ENCODE measurements at regions not wholly inside any gene's neighbourhood (a gene's known extent, or its start where the extent isn't known, plus 50 kb on each side); places are given as distances from the start of the nearest gene placed in this dataset.

DNA sequence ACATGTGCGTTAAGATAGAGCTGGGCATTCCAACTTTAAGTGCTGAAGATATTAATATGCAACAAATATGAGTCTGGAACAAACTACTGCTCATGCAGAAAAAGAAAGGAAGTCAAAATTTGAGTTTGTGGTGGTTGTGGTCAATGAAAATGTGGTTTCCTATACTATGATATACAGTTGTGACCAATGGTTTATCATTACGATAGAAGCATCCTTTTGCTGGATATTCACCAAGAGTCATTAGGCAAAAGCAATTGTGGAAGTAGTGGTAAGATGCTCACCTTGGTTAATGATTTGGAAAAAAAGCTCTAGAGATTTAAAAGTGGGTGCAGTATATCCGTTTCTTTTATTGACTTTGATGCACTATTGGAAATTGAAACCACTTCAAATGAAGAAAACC is 1007.0 kb downstream of the NR2F1-AS1 start:
- H3K9me3 Mint-ChIP-seq (ENCODE audit: unreplicated experiment): no peaks in the 10 kb centered on the region
- no peaks in the 10 kb centered on the region for H3K4me1 Mint-ChIP-seq (ENCODE audit: low read depth, unreplicated experiment)
- no peak for DNase-seq
- no peaks in the 10 kb centered on the region for H3K36me3 Mint-ChIP-seq (ENCODE audit: unreplicated experiment)
- no peaks in the 10 kb centered on the region for H3K27me3 Mint-ChIP-seq (ENCODE audit: unreplicated experiment)
- H3K27ac Mint-ChIP-seq (ENCODE audit: unreplicated experiment): no peak overlapping the region
- no peak overlapping the region for H3K4me3 Mint-ChIP-seq (ENCODE audit: unreplicated experiment)
- TF ChIP-seq, protein P1, sequence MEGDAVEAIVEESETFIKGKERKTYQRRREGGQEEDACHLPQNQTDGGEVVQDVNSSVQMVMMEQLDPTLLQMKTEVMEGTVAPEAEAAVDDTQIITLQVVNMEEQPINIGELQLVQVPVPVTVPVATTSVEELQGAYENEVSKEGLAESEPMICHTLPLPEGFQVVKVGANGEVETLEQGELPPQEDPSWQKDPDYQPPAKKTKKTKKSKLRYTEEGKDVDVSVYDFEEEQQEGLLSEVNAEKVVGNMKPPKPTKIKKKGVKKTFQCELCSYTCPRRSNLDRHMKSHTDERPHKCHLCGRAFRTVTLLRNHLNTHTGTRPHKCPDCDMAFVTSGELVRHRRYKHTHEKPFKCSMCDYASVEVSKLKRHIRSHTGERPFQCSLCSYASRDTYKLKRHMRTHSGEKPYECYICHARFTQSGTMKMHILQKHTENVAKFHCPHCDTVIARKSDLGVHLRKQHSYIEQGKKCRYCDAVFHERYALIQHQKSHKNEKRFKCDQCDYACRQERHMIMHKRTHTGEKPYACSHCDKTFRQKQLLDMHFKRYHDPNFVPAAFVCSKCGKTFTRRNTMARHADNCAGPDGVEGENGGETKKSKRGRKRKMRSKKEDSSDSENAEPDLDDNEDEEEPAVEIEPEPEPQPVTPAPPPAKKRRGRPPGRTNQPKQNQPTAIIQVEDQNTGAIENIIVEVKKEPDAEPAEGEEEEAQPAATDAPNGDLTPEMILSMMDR (IDR thresholded peaks at IDR 0.05; ENCODE audit: partially characterized antibody, unreplicated experiment): no peak

DNA sequence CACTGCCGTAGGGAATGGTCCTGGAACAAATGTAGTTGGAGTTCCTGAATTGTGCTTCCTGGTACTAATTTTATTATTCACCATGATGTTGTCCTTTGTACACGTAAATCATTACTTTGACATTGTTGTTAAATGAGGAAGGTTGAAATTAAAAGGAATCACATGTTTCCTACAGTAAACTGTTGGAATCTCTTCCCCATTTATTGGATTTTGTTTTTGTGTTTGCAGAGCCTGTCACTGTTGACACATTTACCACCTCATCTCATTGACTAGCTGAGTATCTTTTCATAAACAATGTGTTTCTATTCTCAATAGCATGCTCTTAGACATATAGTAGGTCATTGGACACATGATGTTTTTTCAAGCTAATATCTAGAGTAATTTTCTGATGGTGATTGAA is 1012.5 kb downstream of the NR2F1-AS1 start:
- no peak for DNase-seq
- Mint-ChIP-seq H3K27me3 (ENCODE audit: unreplicated experiment) (no peaks in the 10 kb centered on the region), H3K36me3 (ENCODE audit: unreplicated experiment) (no peaks in the 10 kb centered on the region), H3K9me3 (ENCODE audit: unreplicated experiment) (no peaks in the 10 kb centered on the region), H3K27ac (ENCODE audit: unreplicated experiment) (no peak overlapping the region), H3K4me1 (ENCODE audit: low read depth, unreplicated experiment) (no peaks in the 10 kb centered on the region), H3K4me3 (ENCODE audit: unreplicated experiment) (no peak overlapping the region)
- TF ChIP-seq, protein P1 (IDR thresholded peaks at IDR 0.05; ENCODE audit: partially characterized antibody, unreplicated experiment): no peak

DNA sequence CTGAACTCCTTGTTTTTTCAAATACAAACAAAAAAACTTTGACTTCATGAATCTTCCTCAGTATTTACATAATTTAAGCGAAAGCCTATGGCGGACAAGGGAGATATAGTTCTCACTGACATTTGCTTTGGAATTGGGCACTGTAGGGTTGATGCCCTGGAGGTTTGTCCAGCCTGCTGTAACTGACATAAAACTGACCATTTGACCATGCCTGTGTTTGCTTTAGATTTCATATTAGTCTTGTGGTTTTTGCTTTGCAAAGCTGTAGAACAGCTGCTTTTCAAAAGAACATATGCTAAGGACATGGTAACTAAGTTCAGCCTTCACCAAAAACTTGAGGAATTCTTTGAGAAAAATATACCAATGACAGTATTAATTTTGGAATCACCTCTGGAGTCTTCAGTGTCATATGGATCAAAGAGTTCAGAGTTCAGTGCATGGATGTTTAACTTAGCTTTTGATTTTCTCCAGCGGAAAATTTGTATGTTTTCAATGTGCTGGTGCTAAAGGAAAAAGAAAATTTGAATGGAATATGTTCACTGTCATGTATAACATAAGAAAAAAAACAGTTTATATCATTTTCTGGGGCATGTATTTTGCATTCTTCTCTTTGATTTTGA is 1013.1 kb downstream of the NR2F1-AS1 start:
- H3K4me3 Mint-ChIP-seq (ENCODE audit: unreplicated experiment): no peak overlapping the region
- H3K36me3 Mint-ChIP-seq (ENCODE audit: unreplicated experiment): no peaks in the 10 kb centered on the region
- no peaks in the 10 kb centered on the region for H3K27me3 Mint-ChIP-seq (ENCODE audit: unreplicated experiment)
- DNase-seq: no peak
- H3K4me1 Mint-ChIP-seq (ENCODE audit: low read depth, unreplicated experiment): no peaks in the 10 kb centered on the region
- TF ChIP-seq, protein P1 (IDR thresholded peaks at IDR 0.05; ENCODE audit: partially characterized antibody, unreplicated experiment): no peak
- no peaks in the 10 kb centered on the region for H3K9me3 Mint-ChIP-seq (ENCODE audit: unreplicated experiment)
- H3K27ac Mint-ChIP-seq (ENCODE audit: unreplicated experiment): no peak overlapping the region

DNA sequence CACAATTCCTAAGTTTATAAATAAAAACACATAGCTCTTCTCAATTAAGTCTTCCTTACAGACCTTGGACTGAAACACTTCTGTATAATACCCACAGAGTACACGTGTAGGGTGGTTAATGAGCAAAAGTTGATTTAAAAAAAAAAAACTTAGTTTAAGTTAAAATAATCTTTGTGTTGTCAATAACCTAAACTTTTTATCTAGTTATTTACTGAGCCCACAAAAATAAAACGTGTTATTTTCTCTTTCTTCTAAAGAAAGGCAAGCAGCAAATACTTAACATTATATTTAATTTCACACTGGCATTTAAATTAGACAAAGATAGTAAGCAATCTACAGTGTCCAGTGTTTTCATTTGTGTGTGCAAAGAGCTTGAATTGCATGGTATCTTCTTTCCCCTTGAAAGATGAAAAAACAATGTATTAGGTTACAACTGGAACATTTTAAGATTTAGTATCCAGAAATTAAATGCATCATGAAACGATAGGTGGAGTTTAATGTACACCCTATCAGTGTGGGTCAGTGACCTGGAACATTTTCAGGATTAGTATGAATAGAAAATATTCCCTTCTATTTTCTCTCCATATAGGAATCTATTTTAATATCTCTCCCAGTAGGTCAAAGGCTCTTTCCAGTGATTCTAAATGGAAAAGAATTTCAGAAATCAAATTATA is 1014.8 kb downstream of the NR2F1-AS1 start:
- no peaks in the 10 kb centered on the region for H3K4me1 Mint-ChIP-seq (ENCODE audit: low read depth, unreplicated experiment)
- TF ChIP-seq, protein P1 (IDR thresholded peaks at IDR 0.05; ENCODE audit: partially characterized antibody, unreplicated experiment): no peak

DNA sequence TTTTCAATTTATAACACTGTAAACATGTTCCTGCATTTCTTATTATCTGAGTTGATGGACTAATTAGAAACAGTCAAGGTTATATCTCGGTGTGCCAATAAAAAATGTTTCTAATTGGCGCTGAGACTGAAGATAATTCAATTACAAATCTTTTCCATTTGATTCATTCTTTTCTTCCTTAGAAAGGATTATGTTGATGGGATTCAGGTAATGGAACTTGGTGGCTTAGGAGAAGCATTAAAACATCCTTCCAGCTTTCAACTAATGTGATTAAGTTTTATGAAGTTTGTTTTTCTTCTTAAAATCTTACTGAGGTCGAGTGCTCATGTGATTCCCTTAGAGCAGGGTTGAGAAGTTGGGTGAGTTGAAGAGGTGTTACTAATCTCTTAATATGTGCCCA is 1015.3 kb downstream of the NR2F1-AS1 start:
- Mint-ChIP-seq H3K27ac (ENCODE audit: unreplicated experiment) (no peak overlapping the region), H3K4me3 (ENCODE audit: unreplicated experiment) (no peak overlapping the region), H3K27me3 (ENCODE audit: unreplicated experiment) (no peaks in the 10 kb centered on the region), H3K4me1 (ENCODE audit: low read depth, unreplicated experiment) (no peaks in the 10 kb centered on the region), H3K36me3 (ENCODE audit: unreplicated experiment) (no peaks in the 10 kb centered on the region), H3K9me3 (ENCODE audit: unreplicated experiment) (no peaks in the 10 kb centered on the region)
- no peak for DNase-seq
- TF ChIP-seq, protein P1 (IDR thresholded peaks at IDR 0.05; ENCODE audit: partially characterized antibody, unreplicated experiment): no peak

More for the DNA sequence above, 1014.8 kb downstream of the NR2F1-AS1 start:
- H3K27ac Mint-ChIP-seq (ENCODE audit: unreplicated experiment): no peak overlapping the region
- H3K36me3 Mint-ChIP-seq (ENCODE audit: unreplicated experiment): no peaks in the 10 kb centered on the region
- H3K4me3 Mint-ChIP-seq (ENCODE audit: unreplicated experiment): no peak overlapping the region
- no peaks in the 10 kb centered on the region for H3K9me3 Mint-ChIP-seq (ENCODE audit: unreplicated experiment)
- no peaks in the 10 kb centered on the region for H3K27me3 Mint-ChIP-seq (ENCODE audit: unreplicated experiment)
- DNase-seq: no peak

Data from glutamatergic neuron (in vitro differentiated cells).